Smooth muscle cell (in vitro differentiated cells): ENCODE measurements at regions not wholly inside any gene's neighbourhood (a gene's known extent, or its start where the extent isn't known, plus 50 kb on each side); places are given as distances from the start of the nearest gene placed in this dataset.

Experiments used
- DNase-seq: peaks from one replicate; lab custom pipeline; 2025; ENCODE audit not compliant: unreplicated experiment; lab: John Stamatoyannopoulos, UW
- H2AFZ ChIP-seq: fragments of 200-600 bp; sonication (generic); 2 replicates; pipeline ENCODE4 v1.6.0; 2016; ENCODE audit warnings: antibody characterized with exemption, low read depth, mild to moderate bottlenecking
- H3F3A ChIP-seq: fragments of 200-600 bp; sonication (generic); 2 replicates; pipeline ENCODE4 v1.6.0; 2017; ENCODE audit warnings: antibody characterized with exemption, low read depth
- H3K27ac ChIP-seq: fragments of 200-600 bp; sonication (generic); 2 replicates; pipeline ENCODE4 v1.5.1; 2016; ENCODE audit warnings: low read depth, mild to moderate bottlenecking
- H3K27me3 ChIP-seq: fragments of 200-600 bp; sonication (generic); 2 replicates; pipeline ENCODE4 v1.6.1; 2016; ENCODE audit warnings: low read depth, mild to moderate bottlenecking
- H3K36me3 ChIP-seq: fragments of 200-600 bp; sonication (generic); 2 replicates; pipeline ENCODE4 v1.5.1; 2016; ENCODE audit warnings: low read depth
- H3K4me1 ChIP-seq: fragments of 200-600 bp; sonication (generic); 2 replicates; pipeline ENCODE4 v1.5.1; 2016; ENCODE audit warnings: low read depth
- H3K4me2 ChIP-seq: fragments of 200-600 bp; sonication (generic); 2 replicates; pipeline ENCODE4 v1.6.0; 2016; ENCODE audit warnings: mild to moderate bottlenecking
- H3K4me3 ChIP-seq: fragments of 200-600 bp; sonication (generic); 2 replicates; pipeline ENCODE4 v1.5.1; 2016; ENCODE audit warnings: mild to moderate bottlenecking
- H3K79me2 ChIP-seq: fragments of 200-600 bp; sonication (generic); 2 replicates; pipeline ENCODE4 v1.6.0; 2016; ENCODE audit warnings: low read depth, mild to moderate bottlenecking
- H3K9ac ChIP-seq: fragments of 200-600 bp; sonication (generic); 2 replicates; pipeline ENCODE4 v1.6.0; 2016; ENCODE audit warnings: low read depth
- H3K9me3 ChIP-seq: fragments of 200-600 bp; sonication (generic); replicated peaks from 2 replicates; pipeline ENCODE4 v1.5.1; 2016; ENCODE audit warnings: low read depth
- H4K20me1 ChIP-seq: fragments of 200-600 bp; sonication (generic); 2 replicates; pipeline ENCODE4 v1.6.0; 2016; ENCODE audit warnings: low read depth
- WGBS: methylation state at CpG from one replicate; pipeline ENCODE4 v1.1.7; 2016; ENCODE audit warnings: low lambda C conversion rate; 5-methylcytosine and 5-hydroxymethylcytosine counted together
- TF ChIP-seq, protein P1 (sequence below): fragments of 200-600 bp; sonication (generic); IDR thresholded peaks from 2 replicates; pipeline ENCODE4 v1.5.1; 2017; ENCODE audit warnings: borderline replicate concordance, mild to moderate bottlenecking, antibody characterized with exemption; ENCODE audit not compliant: insufficient read depth, poor library complexity, severe bottlenecking

DNA sequence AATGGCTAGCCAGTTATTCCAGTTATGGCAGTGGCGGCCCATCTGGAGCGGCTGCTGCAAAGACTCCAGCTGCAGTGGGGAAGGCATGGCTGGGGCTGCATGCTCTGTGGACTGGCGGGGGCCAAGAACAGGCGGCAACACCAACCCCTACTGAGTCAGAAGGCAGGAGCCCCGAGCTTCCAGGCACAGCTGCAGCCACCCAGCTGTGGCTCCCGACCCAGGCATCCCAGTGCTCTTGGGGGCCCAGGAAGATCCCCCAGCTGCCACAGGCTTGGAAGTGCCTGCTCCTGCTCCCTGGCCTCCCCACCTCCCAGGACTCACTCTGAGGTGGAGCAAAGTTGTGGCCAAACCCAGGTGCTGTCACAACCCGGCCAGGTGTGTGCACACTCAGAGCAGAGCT is 317.0 kb upstream of the RRP15 start:
- Histone ChIP-seq H3K79me2 (no peaks in the 10 kb centered on the region), H2AFZ (no peak overlapping the region), H3K9ac (no peak overlapping the region), H3K9me3 (no peaks in the 10 kb centered on the region), H3K4me3 (no peak overlapping the region), H3F3A (no peaks in the 10 kb centered on the region), H3K27ac (no peak overlapping the region), H3K4me1 (no peaks in the 10 kb centered on the region), H3K4me2 (no peak overlapping the region), H3K27me3 (no peaks in the 10 kb centered on the region), H4K20me1 (no peaks in the 10 kb centered on the region), H3K36me3 (no peaks in the 10 kb centered on the region)
- TF ChIP-seq, protein P1, sequence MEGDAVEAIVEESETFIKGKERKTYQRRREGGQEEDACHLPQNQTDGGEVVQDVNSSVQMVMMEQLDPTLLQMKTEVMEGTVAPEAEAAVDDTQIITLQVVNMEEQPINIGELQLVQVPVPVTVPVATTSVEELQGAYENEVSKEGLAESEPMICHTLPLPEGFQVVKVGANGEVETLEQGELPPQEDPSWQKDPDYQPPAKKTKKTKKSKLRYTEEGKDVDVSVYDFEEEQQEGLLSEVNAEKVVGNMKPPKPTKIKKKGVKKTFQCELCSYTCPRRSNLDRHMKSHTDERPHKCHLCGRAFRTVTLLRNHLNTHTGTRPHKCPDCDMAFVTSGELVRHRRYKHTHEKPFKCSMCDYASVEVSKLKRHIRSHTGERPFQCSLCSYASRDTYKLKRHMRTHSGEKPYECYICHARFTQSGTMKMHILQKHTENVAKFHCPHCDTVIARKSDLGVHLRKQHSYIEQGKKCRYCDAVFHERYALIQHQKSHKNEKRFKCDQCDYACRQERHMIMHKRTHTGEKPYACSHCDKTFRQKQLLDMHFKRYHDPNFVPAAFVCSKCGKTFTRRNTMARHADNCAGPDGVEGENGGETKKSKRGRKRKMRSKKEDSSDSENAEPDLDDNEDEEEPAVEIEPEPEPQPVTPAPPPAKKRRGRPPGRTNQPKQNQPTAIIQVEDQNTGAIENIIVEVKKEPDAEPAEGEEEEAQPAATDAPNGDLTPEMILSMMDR, result no peak
- DNase-seq, result no peak
- 84% methylated on average over 7 of the region's 7 CpGs for WGBS

DNA sequence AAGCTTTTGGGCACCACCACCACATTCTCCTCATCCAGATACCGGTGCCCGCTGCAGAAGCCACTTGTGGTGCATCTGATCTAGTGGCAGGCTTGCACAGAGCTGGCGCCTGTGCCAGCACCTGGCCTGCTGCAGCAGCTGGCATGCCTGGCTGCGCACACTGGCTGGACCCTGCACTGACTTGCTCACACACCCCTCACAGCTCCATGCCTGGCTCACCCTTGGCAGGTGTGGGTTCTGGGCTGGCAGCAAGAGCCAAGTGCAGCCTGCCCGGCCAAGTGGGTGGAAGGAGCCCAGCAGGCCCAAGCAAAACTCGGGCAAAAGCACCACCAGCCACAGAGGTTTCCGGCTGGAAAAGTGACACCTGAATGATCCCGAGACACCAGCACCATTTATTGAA is 315.7 kb upstream of the RRP15 start:
- DNase-seq, result no peak
- H3K27me3 ChIP-seq, result no peaks in the 10 kb centered on the region
- H3F3A ChIP-seq, result no peaks in the 10 kb centered on the region
- H3K36me3 ChIP-seq, result no peaks in the 10 kb centered on the region
- no peaks in the 10 kb centered on the region for H3K79me2 ChIP-seq
- H4K20me1 ChIP-seq, result no peaks in the 10 kb centered on the region
- H3K9ac ChIP-seq, result no peak overlapping the region
- H3K4me1 ChIP-seq, result no peaks in the 10 kb centered on the region
- H3K4me3 ChIP-seq, result no peak overlapping the region
- no peak overlapping the region for H3K27ac ChIP-seq
- no peak overlapping the region for H2AFZ ChIP-seq
- no peaks in the 10 kb centered on the region for H3K9me3 ChIP-seq
- 70% methylated on average over 8 of the region's 8 CpGs for WGBS
- H3K4me2 ChIP-seq, result no peak overlapping the region
- TF ChIP-seq, protein P1, result no peak

DNA sequence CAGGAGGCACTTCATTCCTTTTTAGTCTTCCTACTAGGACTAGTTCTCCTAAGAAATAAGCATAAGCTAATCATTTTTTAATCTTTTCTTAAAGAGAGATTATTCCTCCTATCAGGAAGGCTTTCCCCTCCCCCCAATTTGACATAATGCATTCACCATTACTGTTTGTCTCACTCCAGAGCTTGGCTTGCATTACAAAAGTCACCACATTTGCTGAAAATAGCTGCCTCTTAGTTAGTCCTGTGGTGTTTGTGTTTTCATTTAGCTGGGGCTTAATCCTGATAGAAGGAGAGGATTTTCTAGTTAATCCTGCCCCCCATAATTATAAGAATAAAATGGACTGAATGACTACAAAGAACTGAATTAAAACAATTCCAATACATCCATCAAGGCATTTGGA is 307.1 kb upstream of the RRP15 start:
- H3F3A ChIP-seq, result no peaks in the 10 kb centered on the region
- no peaks in the 10 kb centered on the region for H3K4me1 ChIP-seq
- no peaks in the 10 kb centered on the region for H3K27me3 ChIP-seq
- TF ChIP-seq, protein P1, result no peak
- DNase-seq, result no peak
- H3K27ac ChIP-seq, result no peak overlapping the region
- no peak overlapping the region for H3K4me3 ChIP-seq
- no peak overlapping the region for H3K9ac ChIP-seq
- H3K79me2 ChIP-seq, result no peaks in the 10 kb centered on the region
- H3K4me2 ChIP-seq, result no peak overlapping the region
- no peaks in the 10 kb centered on the region for H4K20me1 ChIP-seq
- no peak overlapping the region for H2AFZ ChIP-seq
- H3K36me3 ChIP-seq, result no peaks in the 10 kb centered on the region
- H3K9me3 ChIP-seq, result no peaks in the 10 kb centered on the region

DNA sequence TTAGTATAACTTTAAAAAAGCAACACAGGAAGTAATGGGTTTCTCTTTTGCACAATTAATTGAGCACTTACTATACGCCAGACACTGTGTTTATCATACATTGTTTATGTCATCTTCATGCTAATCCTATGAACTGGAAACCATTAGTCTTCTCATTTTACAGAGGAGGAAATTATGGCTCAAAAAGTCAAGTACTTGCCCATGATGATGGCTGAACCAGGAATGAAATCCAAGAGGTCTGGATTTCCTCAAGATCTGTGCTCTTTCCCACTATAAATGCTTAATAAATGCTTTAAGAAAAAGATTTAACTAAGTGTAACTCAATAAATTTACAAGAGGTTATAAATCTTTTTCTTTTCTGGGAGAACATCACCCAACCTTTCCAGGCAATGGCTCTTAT is 303.7 kb upstream of the RRP15 start:
- TF ChIP-seq, protein P1, result no peak
- H3K27ac ChIP-seq, result no peak overlapping the region
- H3K79me2 ChIP-seq, result no peaks in the 10 kb centered on the region
- no peak overlapping the region for H3K9ac ChIP-seq
- no peaks in the 10 kb centered on the region for H3K36me3 ChIP-seq
- no peak overlapping the region for H2AFZ ChIP-seq
- no peak overlapping the region for H3K4me2 ChIP-seq
- H3F3A ChIP-seq, result no peaks in the 10 kb centered on the region
- H3K27me3 ChIP-seq, result no peaks in the 10 kb centered on the region
- no peaks in the 10 kb centered on the region for H3K4me1 ChIP-seq
- H3K4me3 ChIP-seq, result no peak overlapping the region
- no peak for DNase-seq
- no peaks in the 10 kb centered on the region for H3K9me3 ChIP-seq
- no peaks in the 10 kb centered on the region for H4K20me1 ChIP-seq
- 53% methylated on average over 1 of the region's 1 CpG for WGBS
